Central memory CD4-positive, alpha-beta T cell (primary cell): ENCODE measurements at regions not wholly inside any gene's neighbourhood (a gene's known extent, or its start where the extent isn't known, plus 50 kb on each side); places are given as distances from the start of the nearest gene placed in this dataset.
"Not testable (repeated sequence)": the region's sequence is repeated elsewhere in the genome, so short reads cannot be mapped to it uniquely, and the experiment has no call there.

Source experiments
- DNase-seq: peaks from one replicate; pipeline ENCODE4 v3.0.0; 2022

- no peak for DNase-seq
These were observed 423.7 kb upstream of the KLF12 start for GRCh38 chr13:74557870-74558269.

DNA sequence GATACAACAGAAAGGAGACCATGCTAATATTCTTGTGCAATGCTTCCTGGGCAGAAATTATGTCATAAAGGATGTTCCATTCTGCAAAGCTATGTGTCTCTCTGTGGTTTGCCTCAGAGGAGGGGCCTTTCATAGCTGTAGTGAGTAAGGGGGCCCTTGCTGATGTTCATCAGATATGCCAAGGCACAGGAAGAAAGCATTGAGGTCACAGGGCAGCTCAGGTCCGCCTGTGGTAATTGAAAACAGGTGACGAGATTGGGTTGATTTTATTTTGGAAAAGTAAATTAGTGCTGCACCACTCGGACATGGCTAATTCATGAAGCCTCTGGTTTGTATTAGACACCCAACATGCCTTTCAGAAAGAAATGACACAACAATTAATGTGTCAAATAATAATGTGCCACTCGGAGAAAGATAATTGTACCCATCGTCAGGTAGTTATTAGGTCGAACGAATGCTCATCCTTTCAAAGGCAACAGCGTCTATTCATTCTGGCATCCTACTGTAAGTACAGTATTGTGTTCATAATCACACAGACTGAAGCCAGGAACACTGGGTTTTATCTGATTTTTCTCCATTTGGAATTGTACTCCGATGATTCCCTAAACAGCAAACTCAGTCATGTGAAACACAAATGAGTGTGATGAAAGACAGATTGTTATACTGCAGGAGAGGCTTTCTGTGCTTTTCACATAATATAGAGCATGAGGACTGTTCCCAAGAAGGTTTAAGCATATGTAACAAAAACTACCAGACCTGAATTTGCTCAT lies 421.6 kb upstream of the KLF12 start:
- DNase-seq = no peak

- DNase-seq = no peak
These were observed 421.0 kb upstream of the KLF12 start for GRCh38 chr13:74555276-74555625.

GRCh38 chr13:74554569-74555275 lies 420.5 kb upstream of the KLF12 start:
- no peak for DNase-seq

DNA sequence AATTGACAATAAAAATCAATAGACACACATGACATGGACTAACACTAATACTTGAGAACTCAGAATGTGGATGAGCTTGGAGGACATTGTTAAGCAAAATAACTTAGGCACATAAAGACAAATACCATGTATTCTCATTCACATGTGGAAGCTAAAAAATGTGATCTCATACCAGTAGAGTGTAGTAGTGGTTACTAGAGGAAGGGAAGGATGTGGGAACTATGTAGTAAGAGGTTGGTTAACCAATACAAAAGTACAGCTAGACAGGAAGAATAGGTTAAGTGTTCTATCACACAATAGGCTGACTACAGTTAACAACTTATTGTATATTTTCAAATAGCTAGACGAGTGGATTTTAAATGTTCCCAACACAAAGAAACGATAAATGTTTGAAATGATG lies 415.8 kb upstream of the KLF12 start:
- peak; percentile 30 for DNase-seq

DNA sequence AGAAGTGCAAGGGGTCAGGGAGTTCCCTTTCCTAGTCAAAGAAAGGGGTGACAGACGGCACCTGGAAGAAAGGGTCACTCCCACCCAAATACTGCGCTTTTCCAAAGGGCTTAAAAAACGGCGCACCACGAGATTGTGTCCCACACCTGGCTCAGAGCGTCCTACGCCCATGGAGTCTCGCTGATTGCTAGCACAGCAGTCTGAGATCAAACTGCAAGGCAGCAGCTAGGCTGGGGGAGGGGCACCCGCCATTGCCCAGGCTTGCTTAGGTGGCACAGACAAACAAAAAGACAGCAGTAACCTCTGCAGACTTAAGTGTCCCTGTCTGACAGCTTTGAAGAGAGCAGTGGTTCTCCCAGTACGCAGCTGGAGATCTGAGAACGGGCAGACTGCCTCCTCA lies 402.4 kb upstream of the KLF12 start:
- DNase-seq = not testable (repeated sequence)

GRCh38 chr13:74533226-74533625 lies 399.0 kb upstream of the KLF12 start:
- DNase-seq = no peak

DNA sequence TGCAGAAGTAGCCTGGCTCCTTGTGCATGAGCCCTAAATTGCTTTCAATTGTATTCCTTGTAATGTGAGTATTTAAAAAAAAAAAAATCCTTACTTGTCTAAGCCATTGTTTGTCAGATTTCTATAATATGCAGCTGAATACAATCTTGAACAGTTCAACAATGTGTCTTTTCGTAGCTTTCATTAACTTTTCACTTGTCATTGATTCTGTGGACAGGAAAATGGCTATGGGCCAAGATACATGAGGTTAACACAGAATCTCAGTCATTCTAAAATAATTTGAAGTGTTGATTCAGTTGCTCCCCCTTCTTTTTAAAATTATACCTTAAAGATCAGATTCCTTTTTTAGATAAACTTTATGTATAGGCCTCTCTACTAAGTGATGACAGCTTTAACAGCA lies 395.8 kb upstream of the KLF12 start:
- DNase-seq = no peak

GRCh38 chr13:74528734-74529513 lies 394.7 kb upstream of the KLF12 start:
- no peak for DNase-seq

GRCh38 chr13:74523057-74523456 lies 388.9 kb upstream of the KLF12 start:
- DNase-seq = no peak

GRCh38 chr13:74511523-74511922 lies 377.3 kb upstream of the KLF12 start:
- DNase-seq = no peak

DNA sequence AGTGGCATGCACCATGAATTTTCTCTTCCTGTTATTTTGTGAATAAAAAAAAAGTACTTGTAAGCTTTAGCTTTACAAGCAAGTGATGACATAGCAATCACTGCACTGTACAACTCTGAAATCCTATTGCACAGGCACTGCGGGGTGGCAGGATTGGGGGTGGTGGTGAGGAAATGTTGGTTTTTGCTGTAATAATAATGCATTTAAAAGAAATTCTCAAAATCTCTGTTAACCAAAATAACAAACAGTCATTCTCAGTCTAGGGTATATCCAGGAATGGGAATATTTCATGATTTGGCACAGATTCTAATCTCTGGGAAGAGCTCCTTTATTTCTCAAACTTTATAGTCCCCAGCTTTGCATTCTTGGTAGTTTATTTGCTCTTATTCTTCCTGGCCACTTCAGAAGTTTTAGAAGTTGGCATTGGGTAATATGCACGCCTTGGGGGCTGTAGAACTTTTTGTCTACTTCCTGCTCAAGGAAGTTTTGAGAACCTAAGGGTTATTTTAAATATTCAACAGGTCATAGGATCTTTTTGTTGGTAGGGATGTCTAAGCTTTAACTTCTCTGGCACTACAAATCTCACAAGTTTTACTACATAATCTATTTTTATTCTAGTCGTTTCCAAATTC lies 353.0 kb upstream of the KLF12 start:
- DNase-seq = no peak

- DNase-seq = no peak
These were observed 351.6 kb upstream of the KLF12 start for GRCh38 chr13:74485757-74486156.

DNA sequence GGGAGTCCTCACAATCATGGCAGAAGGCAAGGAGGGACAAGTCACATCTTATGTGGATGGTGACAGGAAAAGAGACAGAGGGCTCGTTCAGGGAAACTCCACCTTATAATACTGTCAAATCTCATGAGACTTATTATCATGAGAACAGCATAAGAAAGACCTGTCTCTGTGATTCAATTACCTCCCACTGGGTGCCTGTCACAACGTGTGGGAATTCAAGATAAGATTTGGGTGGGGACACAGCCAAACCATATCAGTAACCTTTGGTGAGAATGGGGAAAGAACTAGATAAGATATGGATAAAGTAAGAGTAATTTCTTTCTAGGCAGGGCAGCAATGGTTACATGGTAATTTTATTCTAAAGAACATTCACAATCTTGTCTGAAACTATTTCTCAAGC lies 344.9 kb upstream of the KLF12 start:
- no peak for DNase-seq

GRCh38 chr13:74476788-74477187 lies 342.6 kb upstream of the KLF12 start:
- no peak for DNase-seq

DNA sequence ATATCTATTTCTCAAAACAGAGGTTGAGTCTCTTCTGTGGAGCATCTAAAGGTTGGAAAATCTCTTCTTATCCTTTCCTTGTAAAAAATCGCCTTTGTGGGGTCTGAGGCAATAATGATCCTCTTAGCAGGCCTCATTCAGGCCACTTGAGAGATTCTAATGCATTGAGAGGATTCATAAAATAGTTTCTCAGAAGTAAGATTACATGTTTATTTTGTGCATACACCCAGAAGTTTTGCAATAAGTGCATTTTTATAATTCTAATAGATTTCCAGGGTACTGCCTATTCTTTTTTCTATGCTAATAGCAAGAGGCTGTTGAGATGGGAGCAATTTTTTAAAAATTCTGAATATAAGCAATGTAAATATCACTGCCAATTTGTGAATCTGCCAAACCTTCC lies 342.2 kb upstream of the KLF12 start:
- DNase-seq = no peak

GRCh38 chr13:74466864-74467263 lies 332.7 kb upstream of the KLF12 start:
- no peak for DNase-seq

GRCh38 chr13:74466020-74466419 lies 331.8 kb upstream of the KLF12 start:
- DNase-seq = no peak

DNA sequence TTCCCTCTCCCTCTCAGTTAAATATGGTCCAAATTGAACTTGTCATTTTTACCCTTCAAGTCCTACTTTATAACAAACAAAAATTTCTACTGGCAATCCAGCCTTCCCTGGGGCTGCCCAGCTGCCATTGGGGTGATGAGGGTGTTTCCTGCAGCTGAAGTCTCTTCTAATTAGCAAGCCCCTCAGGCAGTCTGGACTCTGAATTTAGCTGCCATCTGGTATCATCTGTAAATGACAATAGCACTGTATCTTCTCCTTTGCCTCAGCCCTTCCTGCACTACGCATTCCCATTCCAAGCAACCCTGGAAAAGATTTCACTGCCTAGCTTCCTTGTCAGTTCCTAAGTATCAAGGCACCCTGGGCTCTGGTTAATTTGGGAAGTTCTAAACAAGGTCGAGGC lies 331.1 kb upstream of the KLF12 start:
- no peak for DNase-seq

- DNase-seq = no peak
These were observed 330.5 kb upstream of the KLF12 start for GRCh38 chr13:74464670-74465069.

- no peak for DNase-seq
These were observed 326.8 kb upstream of the KLF12 start for GRCh38 chr13:74461011-74461410.

- DNase-seq = no peak
These were observed 318.7 kb upstream of the KLF12 start for GRCh38 chr13:74452881-74453280.

- DNase-seq = no peak
These were observed 318.0 kb upstream of the KLF12 start for GRCh38 chr13:74452176-74452575.
